Raji (cell line): ENCODE measurements at regions not wholly inside any gene's neighbourhood (a gene's known extent, or its start where the extent isn't known, plus 50 kb on each side); places are given as distances from the start of the nearest gene placed in this dataset.

Experiments used
- POLR2A ChIP-seq: IDR thresholded peaks from 2 replicates; pipeline ENCODE4 v1.6.1; 2011; ENCODE audit warnings: low read depth, low read length, control low read depth; ENCODE audit not compliant: insufficient read depth

GRCh38 chr2:129580001-129580400, 399.5 kb upstream of the RAB6C start:
- no peak for TF ChIP-seq POLR2A

- TF ChIP-seq POLR2A, result no peak
These were observed 393.7 kb upstream of the RAB6C start for GRCh38 chr2:129585760-129586159.

GRCh38 chr2:129587426-129588064, 391.9 kb upstream of the RAB6C start:
- no peak for TF ChIP-seq POLR2A

- no peak for TF ChIP-seq POLR2A
These were observed 374.9 kb upstream of the RAB6C start for GRCh38 chr2:129604560-129604959.

GRCh38 chr2:129605646-129606045, 373.8 kb upstream of the RAB6C start:
- TF ChIP-seq POLR2A, result no peak

- no peak for TF ChIP-seq POLR2A
These were observed 372.8 kb upstream of the RAB6C start for GRCh38 chr2:129606496-129607270.

- no peak for TF ChIP-seq POLR2A
These were observed 370.2 kb upstream of the RAB6C start for GRCh38 chr2:129609224-129609623.

GRCh38 chr2:129610766-129611165, 368.7 kb upstream of the RAB6C start:
- no peak for TF ChIP-seq POLR2A

- TF ChIP-seq POLR2A, result no peak
These were observed 368.0 kb upstream of the RAB6C start for GRCh38 chr2:129611471-129611870.

GRCh38 chr2:129619471-129619870, 360.0 kb upstream of the RAB6C start:
- TF ChIP-seq POLR2A, result no peak

- TF ChIP-seq POLR2A, result no peak
These were observed 359.1 kb upstream of the RAB6C start for GRCh38 chr2:129620411-129620810.

- TF ChIP-seq POLR2A, result no peak
These were observed 355.7 kb upstream of the RAB6C start for GRCh38 chr2:129623783-129624182.

GRCh38 chr2:129627437-129627836, 352.0 kb upstream of the RAB6C start:
- TF ChIP-seq POLR2A, result no peak

GRCh38 chr2:129636692-129637091, 342.8 kb upstream of the RAB6C start:
- no peak for TF ChIP-seq POLR2A

- no peak for TF ChIP-seq POLR2A
These were observed 338.1 kb upstream of the RAB6C start for GRCh38 chr2:129641371-129641770.

GRCh38 chr2:129642526-129643043, 336.9 kb upstream of the RAB6C start:
- TF ChIP-seq POLR2A, result no peak
